Lower lobe of right lung (tissue), 2 donors: ENCODE measurements at regions not wholly inside any gene's neighbourhood (a gene's known extent, or its start where the extent isn't known, plus 50 kb on each side); places are given as distances from the start of the nearest gene placed in this dataset.

Source experiments
- ATAC-seq, 2 donors: fragments of 200-7000 bp; cut with Tn5 transposase; one replicate each; pipeline ENCODE4 v1.9.1; 2020 to 2022; ENCODE audit warnings: mild to moderate bottlenecking in 2 of 2, moderate library complexity in 2 of 2
- DNase-seq: peaks from one replicate; pipeline ENCODE4 v3.0.0-alpha.2; 2020
- H3K27ac ChIP-seq: fragments of 200-600 bp; one replicate; pipeline ENCODE4 v1.8.0; 2022
- H3K27me3 ChIP-seq: fragments of 200-600 bp; one replicate; pipeline ENCODE4 v1.8.0; 2022; ENCODE audit warnings: low read depth
- H3K36me3 ChIP-seq: fragments of 200-600 bp; one replicate; pipeline ENCODE4 v1.8.0; 2022; ENCODE audit warnings: mild to moderate bottlenecking
- H3K4me1 ChIP-seq: fragments of 200-600 bp; one replicate; pipeline ENCODE4 v1.8.0; 2022
- H3K4me3 ChIP-seq: fragments of 200-600 bp; one replicate; pipeline ENCODE4 v1.8.0; 2022; ENCODE audit warnings: mild to moderate bottlenecking
- H3K9me3 ChIP-seq: fragments of 200-600 bp; one replicate; pipeline ENCODE4 v1.8.0; 2022
- intact Hi-C: fragments of 100-400 bp; cut with DNase I; formaldehyde crosslinking; loops from one replicate; pipeline ENCODE4 v1.11.0; 2022
- TF ChIP-seq, protein P1 (sequence below): fragments of 200-600 bp; IDR thresholded peaks from one replicate; pipeline ENCODE4 v1.8.0; 2022; ENCODE audit warnings: antibody characterized with exemption, mild to moderate bottlenecking
- donor health status: DM: no; HTN: yes; CAD: no; lungs with severe emphysema.

DNA sequence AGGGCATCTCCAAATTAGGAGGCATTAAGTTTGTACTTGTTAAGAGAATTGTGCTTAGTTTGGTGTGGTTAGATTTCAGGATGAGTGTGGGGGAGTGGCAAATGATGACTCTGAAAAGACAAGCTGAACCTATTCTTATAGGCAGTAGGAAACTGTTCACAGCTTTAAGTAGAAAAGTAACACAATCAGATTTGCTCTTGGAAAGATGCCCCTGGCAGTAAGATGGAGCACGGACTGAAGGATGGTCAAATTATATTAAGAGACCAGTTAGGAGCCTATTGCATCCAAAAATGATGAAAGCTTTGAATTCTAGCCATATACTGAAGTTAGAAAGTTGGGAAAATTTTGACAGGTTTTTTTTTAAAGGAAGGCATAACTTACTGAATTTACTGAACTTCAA, 254.2 kb upstream of the MEF2C start:
- TF ChIP-seq, protein P1, sequence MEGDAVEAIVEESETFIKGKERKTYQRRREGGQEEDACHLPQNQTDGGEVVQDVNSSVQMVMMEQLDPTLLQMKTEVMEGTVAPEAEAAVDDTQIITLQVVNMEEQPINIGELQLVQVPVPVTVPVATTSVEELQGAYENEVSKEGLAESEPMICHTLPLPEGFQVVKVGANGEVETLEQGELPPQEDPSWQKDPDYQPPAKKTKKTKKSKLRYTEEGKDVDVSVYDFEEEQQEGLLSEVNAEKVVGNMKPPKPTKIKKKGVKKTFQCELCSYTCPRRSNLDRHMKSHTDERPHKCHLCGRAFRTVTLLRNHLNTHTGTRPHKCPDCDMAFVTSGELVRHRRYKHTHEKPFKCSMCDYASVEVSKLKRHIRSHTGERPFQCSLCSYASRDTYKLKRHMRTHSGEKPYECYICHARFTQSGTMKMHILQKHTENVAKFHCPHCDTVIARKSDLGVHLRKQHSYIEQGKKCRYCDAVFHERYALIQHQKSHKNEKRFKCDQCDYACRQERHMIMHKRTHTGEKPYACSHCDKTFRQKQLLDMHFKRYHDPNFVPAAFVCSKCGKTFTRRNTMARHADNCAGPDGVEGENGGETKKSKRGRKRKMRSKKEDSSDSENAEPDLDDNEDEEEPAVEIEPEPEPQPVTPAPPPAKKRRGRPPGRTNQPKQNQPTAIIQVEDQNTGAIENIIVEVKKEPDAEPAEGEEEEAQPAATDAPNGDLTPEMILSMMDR: no peak
- Histone ChIP-seq H3K4me1 (no peaks in the 10 kb centered on the region), H3K27ac (no peak overlapping the region), H3K9me3 (no peaks in the 10 kb centered on the region), H3K4me3 (no peak overlapping the region), H3K27me3 (no peaks in the 10 kb centered on the region), H3K36me3 (no peaks in the 10 kb centered on the region)
- intact Hi-C loops: no loop called here
- ATAC-seq: no peak
- no peak for DNase-seq

GRCh38 chr5:89133975-89134374, 251.0 kb upstream of the MEF2C start:
- Histone ChIP-seq H3K36me3 (no peaks in the 10 kb centered on the region), H3K4me1 (no peaks in the 10 kb centered on the region), H3K27me3 (no peaks in the 10 kb centered on the region), H3K9me3 (no peaks in the 10 kb centered on the region), H3K27ac (no peak overlapping the region), H3K4me3 (no peak overlapping the region)
- DNase-seq (no peak), ATAC-seq (no peak)
- intact Hi-C loops: no loop called here
- TF ChIP-seq, protein P1: no peak

DNA sequence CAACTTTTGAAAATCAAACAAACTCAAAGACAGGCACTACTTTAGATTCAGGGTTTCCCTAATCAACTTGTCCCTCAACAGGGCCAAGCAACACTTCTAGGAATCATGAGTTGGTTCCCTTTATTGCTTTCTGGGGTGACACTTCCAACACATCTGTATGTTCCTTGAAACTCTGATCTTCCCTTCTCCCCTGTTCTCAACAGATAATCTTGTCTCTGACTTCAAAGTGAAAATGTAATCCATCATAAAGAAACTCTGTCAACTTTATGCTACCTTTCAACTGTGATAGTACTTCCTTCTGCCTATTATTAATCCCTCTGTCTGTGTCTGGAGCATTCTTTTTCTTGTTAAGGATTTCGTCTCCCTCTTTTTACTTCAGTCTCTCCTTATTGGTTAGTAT, 250.1 kb upstream of the MEF2C start:
- ATAC-seq (no peak), DNase-seq (no peak)
- Histone ChIP-seq H3K4me1 (no peaks in the 10 kb centered on the region), H3K4me3 (no peak overlapping the region), H3K27me3 (no peaks in the 10 kb centered on the region), H3K9me3 (no peaks in the 10 kb centered on the region), H3K36me3 (no peaks in the 10 kb centered on the region), H3K27ac (no peak overlapping the region)
- intact Hi-C loops: no loop called here
- TF ChIP-seq, protein P1: no peak

DNA sequence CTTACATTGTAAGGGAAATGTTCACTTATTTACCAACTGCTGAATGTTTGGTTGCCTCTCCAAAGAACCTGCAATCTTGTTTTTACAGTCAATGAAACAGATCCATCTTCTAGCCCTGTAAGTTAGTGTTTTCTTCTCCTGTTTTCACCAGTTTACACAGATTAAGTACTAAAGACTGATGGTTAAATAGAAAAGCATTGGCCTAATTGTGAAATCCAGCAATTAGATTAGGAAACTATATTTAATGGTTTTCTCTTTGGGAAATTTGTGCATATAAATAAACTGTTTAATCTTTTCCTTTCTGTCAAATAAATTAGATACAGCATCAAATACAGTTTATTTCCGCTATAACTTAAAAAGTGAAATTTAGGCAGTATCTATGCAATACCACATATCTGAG, 247.9 kb upstream of the MEF2C start:
- TF ChIP-seq, protein P1: no peak
- Histone ChIP-seq H3K36me3 (no peaks in the 10 kb centered on the region), H3K9me3 (no peaks in the 10 kb centered on the region), H3K27ac (no peak overlapping the region), H3K27me3 (no peaks in the 10 kb centered on the region), H3K4me1 (no peaks in the 10 kb centered on the region), H3K4me3 (no peak overlapping the region)
- DNase-seq (no peak), ATAC-seq (no peak)
- intact Hi-C loops: no loop called here

- H3K4me1 ChIP-seq: no peaks in the 10 kb centered on the region
- no peak for ATAC-seq
- no peaks in the 10 kb centered on the region for H3K27me3 ChIP-seq
- no peak for DNase-seq
- H3K36me3 ChIP-seq: no peaks in the 10 kb centered on the region
- intact Hi-C loops: no loop called here
- no peaks in the 10 kb centered on the region for H3K9me3 ChIP-seq
- H3K27ac ChIP-seq: no peak overlapping the region
- TF ChIP-seq, protein P1: no peak
- no peak overlapping the region for H3K4me3 ChIP-seq
Measured at GRCh38 chr5:89129941-89130340, 247.0 kb upstream of the MEF2C start.
